ENCODE measurements at regions not wholly inside any gene's neighbourhood (a gene's known extent, or its start where the extent isn't known, plus 50 kb on each side); places are given as distances from the start of the nearest gene placed in this dataset.

GRCh38 chr14:51395361-51395849 is 155.4 kb downstream of the TMX1 start:
- intact Hi-C loops (cut with micrococcal nuclease): no loop called here

- intact Hi-C loops (cut with micrococcal nuclease): no loop called here
Observed at GRCh38 chr14:51396222-51396815, 156.3 kb downstream of the TMX1 start.

- intact Hi-C loops (cut with micrococcal nuclease): no loop called here
Observed at GRCh38 chr14:51398898-51399297, 158.9 kb downstream of the TMX1 start.

- intact Hi-C loops (cut with micrococcal nuclease): no loop called here
Observed at GRCh38 chr14:51400139-51400538, 160.1 kb downstream of the TMX1 start.

DNA sequence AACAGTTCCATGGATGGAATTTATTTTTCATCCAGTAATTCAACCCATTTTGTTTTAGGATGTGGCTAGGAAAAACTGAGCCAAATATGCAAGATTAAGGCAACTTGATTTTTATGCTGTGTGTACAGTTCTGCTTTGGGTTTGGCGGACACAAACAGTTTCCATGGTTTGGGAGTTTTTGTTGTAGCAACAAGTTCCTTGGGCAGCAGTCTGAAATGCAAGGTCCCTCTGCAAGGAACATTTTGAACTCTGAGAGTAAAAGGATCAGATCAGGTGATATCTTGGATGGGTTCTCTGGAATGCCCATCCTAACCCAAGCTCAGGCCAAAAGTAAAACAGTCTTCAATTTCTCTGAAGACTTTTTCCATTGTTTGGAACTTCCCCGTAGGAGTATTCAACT is 161.2 kb downstream of the TMX1 start:
- intact Hi-C loops (cut with micrococcal nuclease): no loop called here

DNA sequence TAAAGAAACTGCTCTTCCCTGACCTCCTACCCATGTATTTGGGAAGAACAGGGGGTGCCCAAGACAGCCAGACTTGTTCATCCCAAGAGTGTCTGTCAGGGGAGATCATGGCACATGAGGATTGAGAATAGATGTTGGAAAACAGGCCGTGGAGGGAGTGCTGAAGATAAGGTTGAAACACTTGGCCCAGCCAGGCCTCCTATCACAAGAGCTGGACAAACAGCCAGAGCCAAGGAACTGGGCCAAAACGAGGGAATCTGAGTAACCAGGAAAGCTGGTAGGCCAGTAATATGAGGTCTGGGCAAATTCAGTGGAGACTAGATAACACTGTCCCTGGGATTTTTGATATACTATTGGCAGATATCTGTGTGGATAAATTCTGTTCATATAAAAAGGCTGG is 161.7 kb downstream of the TMX1 start:
- intact Hi-C loops (cut with micrococcal nuclease): no loop called here

GRCh38 chr14:51410897-51411296 is 170.8 kb downstream of the TMX1 start:
- intact Hi-C loops (cut with micrococcal nuclease): no loop called here

- intact Hi-C loops (cut with micrococcal nuclease): no loop called here
Observed at GRCh38 chr14:51419685-51420084, 179.6 kb downstream of the TMX1 start.

- intact Hi-C loops (cut with micrococcal nuclease): no loop called here
Observed at GRCh38 chr14:51422704-51423103, 182.7 kb downstream of the TMX1 start.

GRCh38 chr14:51424041-51424440 is 184.0 kb downstream of the TMX1 start:
- intact Hi-C loops (cut with micrococcal nuclease): no loop called here

- intact Hi-C loops (cut with micrococcal nuclease): no loop called here
Observed at GRCh38 chr14:51424561-51425251, 184.7 kb downstream of the TMX1 start.

DNA sequence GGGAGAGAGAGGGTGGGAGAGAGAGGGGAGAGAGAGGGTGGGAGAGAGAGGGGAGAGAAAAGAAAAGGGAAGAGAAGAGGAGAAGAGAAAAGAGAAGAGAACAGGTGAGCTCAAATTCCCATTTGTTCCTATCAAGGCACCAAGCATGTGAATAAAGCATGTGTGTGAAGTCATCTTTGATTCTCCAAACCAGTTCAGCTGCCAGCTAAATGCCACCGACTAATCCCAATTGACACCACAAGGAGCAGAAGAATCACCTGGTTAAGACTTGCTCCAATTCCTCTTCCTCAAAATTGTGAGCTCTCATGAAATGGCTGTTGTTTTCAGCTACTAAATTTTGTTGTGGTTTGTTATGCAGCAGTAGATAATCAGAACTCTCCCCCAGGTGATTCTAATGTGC is 188.9 kb downstream of the TMX1 start:
- intact Hi-C loops (cut with micrococcal nuclease): no loop called here

DNA sequence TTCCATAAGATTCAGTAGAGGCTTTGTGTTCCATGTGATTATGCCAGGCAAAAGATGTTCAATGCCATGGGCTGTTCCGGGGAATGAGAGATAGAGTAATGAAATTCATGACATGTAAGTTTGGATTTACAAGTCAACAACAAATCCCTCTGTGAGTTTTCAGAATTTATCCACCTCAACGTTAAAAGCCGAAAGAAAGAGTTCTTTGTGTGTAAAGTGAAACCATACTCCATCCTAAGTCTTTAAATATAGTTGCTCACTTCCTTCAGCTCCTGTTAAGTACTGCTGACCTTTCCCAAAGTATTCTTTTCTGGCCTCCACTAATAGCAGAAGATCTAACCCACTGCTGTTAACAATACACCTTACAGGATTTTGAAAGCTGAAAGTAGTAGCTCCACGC is 190.0 kb downstream of the TMX1 start:
- intact Hi-C loops (cut with micrococcal nuclease): no loop called here

- intact Hi-C loops (cut with micrococcal nuclease): no loop called here
Observed at GRCh38 chr14:51430633-51431032, 190.6 kb downstream of the TMX1 start.

GRCh38 chr14:51431033-51431709 is 191.1 kb downstream of the TMX1 start:
- intact Hi-C loops (cut with micrococcal nuclease): no loop called here

DNA sequence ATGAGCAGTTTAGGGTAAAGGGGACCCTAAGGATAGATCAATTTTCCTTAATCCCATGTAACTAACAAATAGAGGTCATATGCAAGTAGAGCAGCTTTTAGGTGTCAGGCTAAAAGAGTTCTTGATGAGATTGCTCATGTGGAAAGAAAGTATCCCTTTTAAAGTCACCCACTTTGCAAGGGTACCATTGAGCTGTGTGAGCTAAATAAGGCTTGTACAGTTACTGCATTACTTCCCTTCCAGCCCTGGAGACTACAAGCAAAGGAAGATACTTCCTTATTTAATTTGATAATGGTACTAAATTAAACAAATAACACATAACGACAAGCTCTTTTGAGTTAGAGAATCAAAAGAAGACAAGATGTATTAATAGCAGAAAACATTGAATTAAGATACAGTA is 191.7 kb downstream of the TMX1 start:
- intact Hi-C loops (cut with micrococcal nuclease): no loop called here

- intact Hi-C loops (cut with micrococcal nuclease): no loop called here
Observed at GRCh38 chr14:51432302-51432948, 192.4 kb downstream of the TMX1 start.

- intact Hi-C loops (cut with micrococcal nuclease): no loop called here
Observed at GRCh38 chr14:51436630-51437029, 196.6 kb downstream of the TMX1 start.

DNA sequence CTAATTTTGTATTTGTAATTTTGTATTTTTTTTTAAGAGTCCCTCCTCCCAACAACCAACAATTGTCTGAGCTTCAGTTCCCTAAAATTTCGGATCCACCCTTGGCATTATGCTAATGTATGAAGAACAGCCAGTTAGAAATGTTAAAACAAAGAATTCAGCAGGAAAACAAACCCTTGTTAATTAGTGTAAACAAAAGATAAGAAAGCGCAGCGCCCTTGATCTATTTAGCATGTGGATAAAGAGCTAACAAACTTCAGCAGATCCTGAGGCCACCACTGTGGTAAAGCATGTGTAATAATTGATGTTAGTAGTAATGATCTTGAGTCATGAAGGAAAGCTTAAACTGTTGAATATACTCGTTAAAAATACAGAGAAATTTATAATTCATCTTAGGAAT is 199.8 kb downstream of the TMX1 start:
- intact Hi-C loops (cut with micrococcal nuclease): no loop called here

GRCh38 chr14:51441001-51441400 is 201.0 kb downstream of the TMX1 start:
- intact Hi-C loops (cut with micrococcal nuclease): no loop called here

- intact Hi-C loops (cut with micrococcal nuclease): no loop called here
Observed at GRCh38 chr14:51442513-51443175, 202.6 kb downstream of the TMX1 start.
